Heart left ventricle (tissue), 13 donors: ENCODE measurements at regions not wholly inside any gene's neighbourhood (a gene's known extent, or its start where the extent isn't known, plus 50 kb on each side); places are given as distances from the start of the nearest gene placed in this dataset.

ENCODE experiments used
- CTCF ChIP-seq, 12 donors: fragments of 200-600 bp; sonication (generic) in 4 of 12; IDR thresholded peaks; one replicate each; pipeline versions ENCODE4 v1.5.0 to v1.8.0; 2018 to 2022; ENCODE audit warnings: antibody characterized with exemption in 12 of 12, mild to moderate bottlenecking in 5 of 12
- POLR2A ChIP-seq, 2 donors: fragments of 450-650 bp; IDR thresholded peaks; one replicate each; pipeline ENCODE4 v1.6.1; 2017; ENCODE audit warnings: antibody characterized with exemption in 2 of 2, mild to moderate bottlenecking in 2 of 2, moderate library complexity in 2 of 2
- donor health status: ischemic (EF 13 %, LVEDD 7.1; RV severe dilation, severe dysfunction).
- donor health status: DM: no; HTN: yes; CAD: no.
- donor health status: DM: no; HTN: no; CAD: no.
- donor health status: ischemic (EF 25% LVEDD 6.9; RV normal size, moderate dysfunction).
- donor health status: ischemic (EF 25% LVEDD 5.7; RV mildly dilated, moderate dysfunction).
- donor health status: ischemic (EF 35%, LVEDD 5.7; RV mildly dilated, moderate dysfunction).
- donor health status: nonischemic (EF 11% LVEDD 7.7; RV severe dilation, severe dysfunction).
- donor health status: DM: yes; HTN: yes; CAD: no.
- donor health status: PGD.
- donor health status: ischemic (EF 29% LVEDD 5.4; RV normal size, mild dysfunction).
- donor health status: nonischemic (EF 23%, LVEDD 6.1; RV moderate dilation, normal function).

- TF ChIP-seq CTCF (IDR thresholded peaks at IDR 0.05) (no peak), POLR2A (IDR thresholded peaks at IDR 0.05) (no peak)
Observed at GRCh38 chr2:136522724-136523123, 242.6 kb upstream of the THSD7B start.
